GM18870 (cell line): ENCODE measurements at regions not wholly inside any gene's neighbourhood (a gene's known extent, or its start where the extent isn't known, plus 50 kb on each side); places are given as distances from the start of the nearest gene placed in this dataset.

Experiments
- ATAC-seq: cut with Tn5 transposase; IDR thresholded peaks from one replicate; pipeline ENCODE4 v1.9.1; 2021; ENCODE audit warnings: moderate library complexity; ENCODE audit not compliant: unreplicated experiment

DNA sequence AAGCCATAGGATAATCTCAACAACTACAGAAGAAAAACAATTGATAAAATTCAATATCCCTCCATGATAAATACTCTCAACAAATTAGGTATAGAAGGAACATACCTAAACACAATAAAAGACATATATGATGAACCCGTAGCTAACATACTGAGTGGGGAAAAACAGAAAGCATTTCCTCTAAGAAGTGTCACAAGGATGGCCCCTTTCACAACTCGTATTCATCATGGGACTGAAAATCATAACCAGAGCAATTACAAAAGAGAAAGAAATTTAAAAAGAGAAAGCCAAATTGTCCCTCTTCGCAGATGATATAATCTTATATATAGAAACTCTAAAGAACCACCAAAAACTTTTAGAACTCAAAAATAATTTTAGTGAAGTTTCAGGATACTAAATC is 146.3 kb upstream of the RGMB start:
- ATAC-seq, result no peak

DNA sequence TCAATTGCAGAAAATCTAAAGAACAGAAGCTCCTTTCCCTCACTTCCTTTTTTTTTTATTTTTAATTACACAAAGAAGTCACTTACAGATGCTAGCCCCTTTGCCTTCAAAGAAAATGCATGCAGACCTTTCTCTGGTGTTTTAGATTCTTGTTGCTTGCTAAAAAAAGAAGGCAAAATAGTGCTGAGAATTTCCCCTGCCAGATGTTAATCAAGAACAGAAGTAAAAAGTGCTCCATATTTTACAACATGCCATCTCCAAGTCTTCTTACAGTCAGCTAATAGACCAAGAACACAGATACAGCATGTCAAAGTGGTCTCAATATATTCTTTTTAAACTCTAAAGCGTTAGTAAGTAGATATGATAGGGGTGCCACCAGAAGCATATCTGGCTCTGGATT is 142.8 kb upstream of the RGMB start:
- ATAC-seq, result no peak

DNA sequence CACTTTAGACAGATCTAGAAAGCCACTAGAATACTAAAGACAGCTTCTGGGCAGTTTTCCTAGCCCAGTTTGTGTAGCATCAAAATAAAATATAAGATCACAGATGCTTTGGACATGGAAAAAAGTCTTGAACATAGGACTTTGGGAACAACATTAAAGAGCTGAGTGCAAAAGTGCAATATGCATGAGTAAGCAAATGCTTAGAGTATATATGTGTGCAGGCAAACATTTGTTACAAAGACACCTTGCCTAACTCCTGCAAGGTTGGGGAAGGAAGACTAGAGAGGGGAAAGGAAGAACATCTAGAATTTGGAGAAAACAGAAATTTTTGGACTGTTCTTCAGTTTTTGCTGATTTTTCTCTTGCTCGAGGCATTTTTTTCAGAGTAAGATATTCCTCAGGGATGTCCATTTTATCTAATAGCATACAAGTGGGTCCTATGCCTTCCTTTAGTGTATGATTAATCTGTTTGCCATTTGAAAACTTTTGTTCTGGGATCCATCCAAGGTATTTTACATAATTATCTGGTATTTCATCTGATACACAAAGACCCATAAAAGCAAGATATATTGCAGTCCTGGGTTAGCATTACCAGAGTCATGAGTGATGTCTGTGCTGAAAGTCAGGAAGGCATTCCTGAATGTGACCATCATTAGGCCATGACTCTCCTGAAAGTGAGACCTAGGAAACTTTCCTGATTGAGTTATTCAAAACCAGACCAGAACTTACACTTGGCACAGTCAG is 142.0 kb upstream of the RGMB start:
- ATAC-seq, result no peak

DNA sequence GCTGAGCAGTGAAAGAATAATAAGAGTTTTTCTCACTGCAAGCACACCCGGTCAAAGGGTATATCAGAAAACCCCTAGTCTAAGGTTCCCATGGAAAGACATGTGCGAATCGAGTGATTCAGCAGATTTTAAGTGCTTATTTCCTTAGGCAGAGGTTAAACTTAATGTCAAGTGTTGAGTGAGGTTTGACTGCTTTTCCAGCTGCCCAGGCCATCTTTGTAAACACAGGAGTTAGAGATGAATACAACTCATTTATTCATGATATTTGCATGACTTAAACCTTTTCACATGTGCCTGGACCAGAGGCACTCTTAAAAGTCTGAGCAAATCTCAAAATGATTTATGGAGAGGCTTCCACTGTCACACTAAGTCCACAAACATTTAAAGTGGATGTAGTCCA is 137.8 kb upstream of the RGMB start:
- ATAC-seq, result no peak

DNA sequence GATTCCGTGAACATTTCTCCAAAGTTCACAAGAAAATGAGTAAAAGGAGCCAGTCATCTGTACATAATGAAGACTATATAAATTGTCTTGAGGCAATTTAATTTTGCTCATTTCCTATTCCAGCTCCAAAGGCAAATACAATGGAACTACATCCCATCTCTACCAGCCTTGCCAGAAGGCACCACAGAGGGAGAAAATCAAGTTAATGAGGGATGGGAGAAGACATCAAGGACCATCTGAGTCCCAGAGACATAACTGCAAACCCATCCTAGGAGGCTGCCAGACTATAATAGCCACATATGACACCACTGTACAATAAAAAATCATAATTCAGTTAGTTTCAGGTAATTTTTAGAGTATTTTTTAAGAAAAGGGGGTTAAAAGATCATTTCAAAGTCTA is 136.3 kb upstream of the RGMB start:
- no peak for ATAC-seq

DNA sequence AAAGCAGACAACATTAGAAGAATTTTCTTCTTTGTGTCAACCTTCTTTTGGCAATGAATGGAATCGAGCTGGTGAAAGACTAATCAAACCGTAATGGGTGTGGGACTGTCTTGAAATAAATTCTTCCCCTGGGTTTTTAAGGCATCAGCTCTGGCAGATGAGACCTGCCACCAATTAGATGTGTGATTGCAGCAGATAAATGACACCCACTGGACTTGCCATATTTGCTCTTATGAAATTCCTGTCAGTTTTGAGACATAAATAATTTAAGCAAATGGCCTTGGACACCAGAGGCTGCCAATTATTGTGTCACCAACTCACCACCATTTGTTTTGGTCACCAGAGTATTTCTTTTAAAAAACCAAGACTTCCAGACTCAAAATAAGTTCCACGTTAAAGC is 135.9 kb upstream of the RGMB start:
- no peak for ATAC-seq

DNA sequence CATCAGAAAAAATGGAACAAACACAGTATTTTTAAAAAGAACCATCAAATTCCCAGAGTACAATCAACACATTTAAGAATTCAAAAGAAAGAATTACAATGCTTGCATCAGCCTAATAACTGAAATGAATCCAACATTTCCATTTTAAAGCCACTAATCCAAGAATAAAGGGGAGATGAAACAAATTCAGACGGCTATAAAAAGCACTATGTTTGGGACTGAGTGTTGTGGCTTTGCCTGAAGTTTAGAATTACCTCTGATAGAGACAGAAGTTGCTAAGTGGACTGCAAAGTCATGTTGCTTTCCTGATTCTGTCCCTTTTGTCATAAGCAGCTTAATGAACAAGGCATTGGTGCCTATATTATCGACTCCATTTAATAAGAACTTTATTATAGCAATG is 135.4 kb upstream of the RGMB start:
- ATAC-seq, result no peak

DNA sequence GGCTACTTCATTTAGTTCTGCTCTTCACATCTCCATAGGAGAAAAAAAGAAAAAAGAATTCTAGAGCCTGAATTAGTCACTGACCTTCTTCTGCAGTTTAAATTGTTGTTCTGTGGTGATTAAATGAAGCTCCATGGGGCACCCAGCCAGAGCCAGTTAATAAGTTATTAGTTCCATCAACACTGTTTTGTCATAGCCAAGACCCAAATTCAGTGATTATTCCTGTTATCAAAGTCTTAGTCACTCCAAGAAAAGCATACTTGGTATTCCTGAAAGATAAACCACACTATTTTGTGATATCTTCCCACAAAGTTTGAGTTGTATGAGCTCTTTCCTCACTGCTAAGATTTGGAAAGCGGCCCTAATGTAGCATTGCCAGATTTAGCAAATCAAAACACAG is 134.8 kb upstream of the RGMB start:
- ATAC-seq, result no peak

DNA sequence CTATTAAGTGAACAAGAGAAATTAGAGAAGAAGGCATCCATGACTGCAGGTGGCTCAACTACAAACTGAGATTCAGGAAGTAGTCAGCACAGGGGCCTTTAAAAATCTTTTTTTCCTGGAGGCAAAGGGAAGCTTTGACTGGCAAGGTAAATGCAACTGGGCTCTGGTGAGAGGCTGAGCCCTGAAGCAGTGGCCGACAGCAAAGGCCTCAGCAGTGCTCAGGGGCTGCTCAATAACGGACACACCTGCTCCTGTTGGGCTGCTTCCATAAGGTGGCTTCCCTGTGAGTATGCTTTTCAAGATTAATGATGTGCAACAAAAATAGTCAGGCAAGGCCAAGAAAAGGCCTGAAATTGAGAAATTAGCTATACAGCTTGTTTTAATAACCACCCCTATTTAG is 134.2 kb upstream of the RGMB start:
- ATAC-seq, result no peak

DNA sequence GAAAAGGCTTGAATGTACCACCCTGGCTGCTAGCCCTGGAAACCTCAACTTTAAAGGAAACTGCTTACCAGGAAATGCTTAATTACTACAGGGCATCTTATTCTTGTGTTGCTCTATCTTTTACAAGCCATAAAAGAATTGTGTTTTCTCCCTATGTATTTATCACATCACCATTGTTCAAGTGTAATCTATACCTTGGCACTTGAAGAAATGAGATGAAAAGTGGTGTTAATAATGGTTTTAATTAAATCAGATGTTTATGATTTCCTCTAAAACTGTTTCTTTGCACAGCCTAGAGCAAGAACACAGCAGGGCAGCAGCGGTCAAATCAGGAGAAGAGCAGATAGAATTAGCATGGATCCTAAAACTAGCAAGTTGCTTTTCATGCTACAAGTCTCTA is 131.8 kb upstream of the RGMB start:
- ATAC-seq, result no peak

DNA sequence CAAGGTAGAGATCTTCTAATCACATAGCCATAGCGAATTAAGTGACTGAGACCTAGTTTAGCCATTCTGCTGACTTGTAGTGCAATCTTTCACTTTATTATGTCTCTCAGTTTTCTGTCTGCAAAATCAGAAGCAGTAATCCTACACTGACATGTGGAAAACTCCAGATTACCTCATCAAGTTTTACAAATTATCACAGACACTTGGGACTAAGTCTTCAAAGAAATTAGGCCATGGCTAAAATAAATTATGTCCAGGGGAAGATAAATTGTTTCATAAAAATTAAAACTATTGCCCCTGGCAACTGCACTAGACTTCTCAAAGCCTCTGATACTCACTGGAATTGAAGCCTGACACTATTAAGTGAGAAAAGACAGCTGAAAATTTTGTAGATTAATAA is 129.9 kb upstream of the RGMB start:
- ATAC-seq, result no peak

DNA sequence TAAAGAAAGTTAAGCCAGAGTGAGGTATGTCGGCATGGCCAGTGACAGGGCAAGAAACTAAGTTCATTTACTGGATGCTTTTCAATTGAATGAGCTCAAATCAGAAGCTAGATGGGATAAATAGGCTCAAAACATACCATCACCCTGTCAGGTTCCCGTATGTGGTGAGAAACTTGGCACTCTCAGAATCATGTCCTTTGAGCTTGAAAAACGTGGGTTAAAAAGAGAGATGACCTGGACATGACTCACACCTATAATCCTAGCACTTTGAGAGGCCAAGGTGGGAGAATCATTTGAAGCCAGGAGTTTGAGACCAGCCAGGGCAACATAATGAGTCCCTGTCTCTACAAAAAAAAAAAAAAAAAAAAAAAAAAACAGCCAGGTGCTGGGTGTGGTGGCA is 121.7 kb upstream of the RGMB start:
- ATAC-seq, result no peak

DNA sequence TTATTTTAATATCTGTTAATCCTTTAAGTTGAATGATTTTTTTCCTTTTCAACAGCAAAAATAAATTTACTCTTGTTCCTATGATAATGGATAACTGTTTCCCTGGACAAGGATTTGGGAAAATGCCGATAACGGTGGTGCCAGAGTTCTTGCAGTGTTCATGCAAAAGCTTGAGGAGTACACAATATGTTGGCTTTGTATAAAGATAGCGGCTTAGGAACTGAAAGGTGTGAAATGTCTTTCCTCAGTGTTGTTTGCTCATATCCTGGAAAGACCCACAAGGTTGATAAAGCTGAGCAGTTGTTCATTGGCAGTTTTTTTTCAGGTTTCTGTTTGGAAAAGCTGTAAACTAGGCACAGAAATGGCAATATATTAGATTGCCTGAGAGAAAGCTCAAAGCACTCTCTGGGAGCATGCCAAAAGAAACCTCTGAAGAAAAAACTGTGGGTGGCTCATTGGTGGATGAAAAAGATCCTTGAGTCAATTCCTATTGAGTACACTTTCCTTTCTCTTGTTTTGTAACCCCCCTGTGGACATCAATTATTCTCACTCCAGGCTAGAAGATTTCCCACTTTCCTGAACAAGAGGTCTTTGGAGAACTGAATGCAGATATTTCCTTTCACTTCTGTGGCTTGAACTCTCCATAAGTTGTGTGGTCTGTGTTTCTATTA is 117.2 kb upstream of the RGMB start:
- ATAC-seq, result no peak

DNA sequence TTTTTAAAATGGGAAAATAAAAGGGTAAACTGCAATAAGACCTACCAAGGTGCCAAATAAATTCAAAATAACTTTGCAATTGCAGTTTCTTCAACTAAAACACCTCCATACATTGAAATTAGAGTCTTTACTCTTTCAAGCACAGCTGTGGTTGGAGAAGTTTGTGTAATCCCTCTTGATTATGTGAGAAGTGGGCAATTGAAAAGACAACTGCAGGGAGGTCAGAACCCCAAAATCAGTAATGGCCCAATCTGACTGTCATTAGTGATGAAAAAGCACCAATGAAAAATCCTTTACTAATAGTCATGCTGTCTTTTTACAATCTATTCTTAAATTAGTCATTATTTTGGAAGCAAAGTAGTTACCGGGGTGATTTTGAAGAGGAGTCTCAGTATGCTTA is 116.7 kb upstream of the RGMB start:
- no peak for ATAC-seq

DNA sequence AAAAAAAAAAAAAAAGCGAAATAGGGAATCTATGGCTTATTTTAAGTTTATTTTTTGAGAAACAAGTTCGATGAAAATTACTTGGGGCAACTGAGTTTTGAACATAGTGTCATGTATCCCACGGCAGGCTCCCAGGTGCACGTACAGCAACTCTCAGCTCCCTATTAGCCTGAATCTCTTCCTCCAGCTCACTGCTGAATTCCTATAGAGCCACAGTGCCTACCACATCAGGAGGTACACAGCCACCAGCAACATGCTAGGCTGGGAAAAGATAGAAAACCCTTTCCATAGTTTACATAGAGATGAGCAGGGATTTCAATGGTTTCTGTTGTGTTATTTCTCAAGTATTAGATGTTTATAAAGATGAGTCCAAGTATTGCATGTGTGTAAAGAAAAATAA is 115.9 kb upstream of the RGMB start:
- no peak for ATAC-seq

DNA sequence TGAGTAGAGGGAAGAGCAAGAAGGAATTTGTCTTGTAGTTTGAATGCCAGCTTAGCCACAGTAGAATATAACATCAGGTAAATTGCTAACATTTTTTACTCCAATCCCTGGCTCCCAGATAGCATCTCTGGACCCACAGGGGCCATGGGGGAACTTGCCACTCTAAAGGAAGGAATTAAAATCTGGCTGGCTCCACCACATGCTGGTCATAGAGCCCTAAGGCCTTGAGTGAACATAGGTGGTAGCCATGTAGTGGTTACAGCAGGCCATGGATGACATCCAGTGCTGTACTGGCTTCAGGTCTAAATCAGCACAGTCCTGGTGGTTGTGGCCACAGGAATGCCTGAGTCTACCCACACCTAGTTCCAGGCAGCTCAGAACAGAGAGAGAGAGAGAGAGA is 109.9 kb upstream of the RGMB start:
- ATAC-seq, result no peak

DNA sequence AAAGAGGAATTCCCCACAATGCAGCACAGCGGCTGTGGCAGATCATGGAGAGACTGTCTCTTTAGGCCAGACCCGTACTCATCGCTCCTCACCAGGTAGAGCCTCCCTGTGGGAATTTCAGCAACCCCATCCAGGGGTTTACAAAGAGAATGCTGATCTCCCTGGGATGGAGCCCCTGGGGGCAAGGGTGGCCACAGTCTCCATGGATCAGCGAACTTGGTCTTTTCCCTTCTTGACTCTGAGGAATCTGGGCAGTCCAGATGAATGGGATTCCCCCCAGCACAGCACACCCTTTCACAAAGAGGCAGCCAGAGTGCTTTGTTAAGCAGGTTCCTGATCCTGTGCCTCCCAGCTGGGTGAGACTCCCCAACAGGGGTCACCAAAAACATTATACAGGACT is 108.7 kb upstream of the RGMB start:
- ATAC-seq, result no peak

DNA sequence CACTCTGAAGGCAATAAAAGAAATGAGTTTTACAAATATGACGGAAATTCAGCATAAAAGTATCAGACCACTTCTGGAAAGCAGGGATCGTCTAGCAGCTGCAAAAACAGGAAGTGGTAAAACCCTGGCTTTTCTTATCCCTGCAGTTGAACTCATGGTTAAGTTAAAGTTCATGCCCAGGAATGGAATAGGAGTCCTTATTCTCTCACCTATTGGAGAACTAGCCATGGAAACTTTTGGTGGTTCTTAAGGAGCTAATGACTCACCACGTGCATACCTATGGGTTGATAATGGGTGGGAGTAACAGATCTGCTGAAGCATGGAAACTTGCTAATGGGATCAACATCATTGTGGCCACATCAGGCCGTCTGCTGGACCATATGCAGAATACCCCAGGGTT is 93.5 kb upstream of the RGMB start:
- ATAC-seq, result no peak

DNA sequence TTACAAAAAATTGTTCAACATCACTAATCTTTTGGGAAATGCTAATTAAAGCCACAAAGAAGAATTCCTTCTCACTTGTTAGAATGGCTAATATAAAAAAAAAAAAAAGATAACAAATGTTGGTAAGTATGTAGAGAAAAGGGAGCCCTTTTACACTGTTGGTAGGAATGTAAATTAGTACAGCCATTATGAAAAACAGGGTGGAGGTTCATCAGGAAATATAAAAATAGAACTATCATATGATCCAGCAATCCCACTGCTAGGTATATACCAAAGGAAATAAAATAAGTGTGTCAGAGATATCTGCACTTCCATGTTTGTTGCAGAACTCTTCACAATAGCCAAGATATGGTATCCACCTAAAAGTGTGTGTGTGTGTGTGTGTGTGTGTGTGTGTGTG is 83.5 kb upstream of the RGMB start:
- no peak for ATAC-seq

DNA sequence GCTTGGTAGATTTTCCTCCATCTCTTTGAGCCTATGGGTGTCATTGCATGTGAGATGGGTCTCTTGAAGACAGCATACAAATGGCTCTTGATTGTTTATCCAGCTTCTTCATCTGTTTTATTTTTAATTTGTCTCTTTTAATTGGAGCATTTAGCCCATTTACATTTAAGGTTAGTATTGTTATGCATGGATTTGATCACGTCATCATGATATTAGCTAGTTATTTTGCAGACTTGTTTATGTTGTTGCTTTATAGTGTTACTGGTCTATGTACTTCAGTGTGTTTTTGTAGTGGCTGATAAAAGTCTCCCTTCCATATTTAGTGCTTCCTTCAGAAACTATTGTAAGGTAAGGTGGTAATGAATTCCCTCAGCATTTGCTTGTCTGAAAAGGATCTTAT is 78.6 kb upstream of the RGMB start:
- ATAC-seq, result no peak

DNA sequence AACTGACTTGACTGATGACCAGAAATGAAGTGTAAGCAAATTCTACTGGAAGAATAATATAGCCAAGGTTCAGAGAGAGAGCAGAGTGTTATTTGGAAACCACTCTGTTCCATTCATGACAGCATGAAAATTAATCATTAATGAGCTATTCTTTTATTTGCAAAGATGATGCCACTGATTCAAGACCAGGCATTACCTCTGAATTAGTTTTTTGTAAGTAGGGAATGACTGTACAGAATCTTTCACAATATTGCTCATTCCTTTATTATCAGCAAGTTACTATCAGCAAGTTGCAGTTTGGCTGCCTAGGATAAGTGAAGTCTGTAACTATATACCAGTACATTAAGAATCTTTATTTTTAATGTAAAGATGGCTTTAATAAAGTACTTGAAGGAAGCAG is 75.1 kb upstream of the RGMB start:
- ATAC-seq, result no peak

DNA sequence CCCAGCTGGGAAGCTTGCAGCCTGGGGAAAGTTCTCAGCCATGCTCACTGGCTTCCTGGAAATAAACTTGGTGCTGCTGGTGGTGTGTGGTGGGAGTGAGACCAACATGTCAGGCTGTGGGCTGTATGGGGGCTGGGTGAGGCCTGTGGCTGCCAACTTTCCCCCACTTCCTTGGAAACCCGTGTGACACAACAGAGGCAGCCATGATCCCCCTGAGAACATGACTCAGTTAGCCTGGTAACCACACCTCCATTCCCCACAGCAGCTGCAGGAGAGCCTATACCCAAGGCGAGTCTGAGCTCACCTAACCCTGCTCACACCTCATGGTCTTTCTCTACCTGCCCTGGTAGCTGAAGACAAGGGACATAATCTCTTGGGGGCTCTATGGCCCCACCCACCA is 72.7 kb upstream of the RGMB start:
- no peak for ATAC-seq

DNA sequence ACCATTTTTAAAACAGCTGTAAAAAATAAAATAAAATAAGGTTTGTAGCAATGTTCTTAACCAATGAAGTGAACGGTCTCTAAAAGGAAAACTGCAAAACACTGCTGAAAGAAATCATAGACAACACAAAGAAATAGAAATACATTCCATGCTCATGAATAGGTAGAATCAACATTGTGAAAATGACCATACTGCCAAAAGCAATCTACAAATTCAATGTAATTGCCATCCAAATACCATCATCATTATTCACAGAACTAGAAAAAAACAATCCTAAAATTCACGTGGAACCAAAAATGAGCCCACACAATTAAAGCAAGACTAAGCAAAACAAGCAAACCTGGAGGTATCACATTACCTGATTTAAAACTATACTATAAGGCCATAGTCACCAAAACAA is 67.6 kb upstream of the RGMB start:
- ATAC-seq, result no peak
